ENCODE measurements at regions not wholly inside any gene's neighbourhood (a gene's known extent, or its start where the extent isn't known, plus 50 kb on each side); places are given as distances from the start of the nearest gene placed in this dataset.

- TF ChIP-seq SUZ12 (IDR thresholded peaks at IDR 0.05; ENCODE audit: extremely low read depth, insufficient read depth, insufficient read length) (no peak), YY1 (IDR thresholded peaks at IDR 0.05; ENCODE audit: insufficient read depth, insufficient read length) (no peak), ZNF274 (IDR thresholded peaks at IDR 0.05; ENCODE audit: low read depth, low read length) (no peak)
Measured at GRCh38 chr14:21749306-21749868, 75.8 kb upstream of the OR4E1 start.

All from NT2/D1 (cell line).